Neural progenitor cell (in vitro differentiated cells): ENCODE measurements at regions not wholly inside any gene's neighbourhood (a gene's known extent, or its start where the extent isn't known, plus 50 kb on each side); places are given as distances from the start of the nearest gene placed in this dataset.

ENCODE experiments used
- EZH2 ChIP-seq: fragments of 200-600 bp; sonication (generic); IDR thresholded peaks from 2 replicates; pipeline ENCODE4 v1.6.1; 2017; ENCODE audit warnings: antibody characterized with exemption, mild to moderate bottlenecking, moderate library complexity
- TF ChIP-seq, protein P1 (sequence below): fragments of 200-600 bp; sonication (generic); IDR thresholded peaks from 2 replicates; pipeline ENCODE4 v1.5.1; 2017; ENCODE audit warnings: antibody characterized with exemption, mild to moderate bottlenecking

DNA sequence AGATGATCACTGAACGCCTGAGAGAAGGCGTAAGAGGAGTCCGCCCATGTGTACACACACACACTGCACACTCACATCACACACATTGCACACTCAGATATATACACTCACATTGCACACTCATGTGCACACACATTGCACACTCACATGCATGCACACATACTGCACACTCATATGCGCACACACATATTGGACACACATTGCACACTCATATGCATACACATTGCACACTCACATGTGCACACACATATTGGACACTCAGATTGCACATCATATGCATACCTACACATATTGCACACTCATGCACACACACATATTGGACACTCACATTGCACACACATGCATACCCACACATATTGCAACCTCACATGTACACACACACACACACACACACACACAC lies 163.2 kb downstream of the WSCD1 start:
- TF ChIP-seq, protein P1, sequence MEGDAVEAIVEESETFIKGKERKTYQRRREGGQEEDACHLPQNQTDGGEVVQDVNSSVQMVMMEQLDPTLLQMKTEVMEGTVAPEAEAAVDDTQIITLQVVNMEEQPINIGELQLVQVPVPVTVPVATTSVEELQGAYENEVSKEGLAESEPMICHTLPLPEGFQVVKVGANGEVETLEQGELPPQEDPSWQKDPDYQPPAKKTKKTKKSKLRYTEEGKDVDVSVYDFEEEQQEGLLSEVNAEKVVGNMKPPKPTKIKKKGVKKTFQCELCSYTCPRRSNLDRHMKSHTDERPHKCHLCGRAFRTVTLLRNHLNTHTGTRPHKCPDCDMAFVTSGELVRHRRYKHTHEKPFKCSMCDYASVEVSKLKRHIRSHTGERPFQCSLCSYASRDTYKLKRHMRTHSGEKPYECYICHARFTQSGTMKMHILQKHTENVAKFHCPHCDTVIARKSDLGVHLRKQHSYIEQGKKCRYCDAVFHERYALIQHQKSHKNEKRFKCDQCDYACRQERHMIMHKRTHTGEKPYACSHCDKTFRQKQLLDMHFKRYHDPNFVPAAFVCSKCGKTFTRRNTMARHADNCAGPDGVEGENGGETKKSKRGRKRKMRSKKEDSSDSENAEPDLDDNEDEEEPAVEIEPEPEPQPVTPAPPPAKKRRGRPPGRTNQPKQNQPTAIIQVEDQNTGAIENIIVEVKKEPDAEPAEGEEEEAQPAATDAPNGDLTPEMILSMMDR = no peak
- TF ChIP-seq EZH2 = no peak
